HG03378 (cell line): ENCODE measurements at regions not wholly inside any gene's neighbourhood (a gene's known extent, or its start where the extent isn't known, plus 50 kb on each side); places are given as distances from the start of the nearest gene placed in this dataset.

Experiments used
- ATAC-seq: cut with Tn5 transposase; IDR thresholded peaks from one replicate; pipeline ENCODE4 v1.9.1; 2021; ENCODE audit warnings: mild to moderate bottlenecking, moderate library complexity; ENCODE audit not compliant: unreplicated experiment

DNA sequence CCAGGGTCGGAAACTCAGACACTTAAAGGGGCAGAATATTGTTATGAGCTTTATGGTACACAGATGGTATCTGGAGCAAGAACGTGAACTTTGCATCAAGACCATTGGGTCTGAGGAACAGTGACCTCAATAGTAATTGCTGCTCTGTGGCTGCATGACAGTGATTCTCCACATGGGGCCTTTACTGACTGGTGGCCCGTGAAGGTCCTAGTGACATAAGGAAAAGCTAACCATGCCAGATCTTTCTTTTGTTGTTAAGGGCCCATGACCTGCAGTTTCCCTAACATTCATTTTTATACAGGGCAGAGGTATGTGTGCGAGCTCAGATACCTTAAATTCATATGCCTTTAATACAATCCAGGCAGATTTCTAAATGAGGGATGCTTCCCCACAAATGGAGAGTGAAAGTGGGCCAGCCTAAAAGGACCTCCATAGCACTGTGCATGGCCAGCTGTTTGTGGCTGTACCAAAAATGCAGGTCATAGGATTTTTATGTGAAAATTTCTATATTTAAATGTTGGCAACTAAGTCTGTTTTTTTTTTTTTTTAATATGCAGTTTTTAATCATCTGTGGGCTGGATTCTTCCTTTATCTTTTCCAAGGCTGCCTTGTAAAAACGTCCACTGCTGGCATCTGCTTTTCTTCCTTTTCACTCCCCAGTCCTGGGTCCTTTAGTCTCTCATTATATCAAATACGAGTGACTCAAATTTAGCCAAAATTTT is 188.0 kb upstream of the IL12A start:
- no peak for ATAC-seq

DNA sequence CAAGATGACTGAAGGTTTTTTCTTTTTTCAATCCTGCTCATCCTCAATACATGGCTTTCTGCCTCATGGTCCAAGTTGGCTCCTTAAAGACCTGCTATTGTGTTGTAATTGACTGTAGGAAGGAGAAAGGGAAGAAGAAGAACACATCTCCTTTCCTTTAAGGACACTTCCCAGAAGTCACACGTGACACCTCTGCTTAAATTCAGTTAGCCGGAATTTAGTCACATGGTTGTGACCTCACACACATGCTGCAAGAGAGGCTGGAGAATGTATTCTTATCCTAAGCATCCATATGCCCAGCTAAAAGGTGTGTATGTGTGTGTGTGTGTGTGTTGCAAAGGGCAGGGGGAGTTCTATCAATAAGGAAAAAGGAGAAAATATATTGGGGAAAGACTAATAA is 185.8 kb upstream of the IL12A start:
- no peak for ATAC-seq

DNA sequence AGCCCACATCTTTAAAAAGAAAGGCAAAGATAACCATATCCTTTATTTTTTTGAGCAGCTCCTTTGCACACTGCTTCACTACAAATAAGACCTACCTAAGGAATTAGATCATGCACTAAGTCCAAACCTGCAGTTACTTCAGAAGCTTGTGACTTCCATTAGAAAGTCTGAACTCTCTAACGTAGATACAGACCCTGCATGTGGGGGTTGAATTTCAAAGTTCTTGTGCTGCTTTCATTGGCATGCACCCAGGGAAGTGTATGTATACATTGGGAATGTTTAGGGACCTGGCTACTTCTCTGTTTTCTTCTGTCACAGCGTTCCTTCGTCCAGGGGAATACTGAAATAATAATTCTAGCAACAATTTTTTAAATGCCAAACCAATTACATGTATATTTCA is 185.2 kb upstream of the IL12A start:
- no peak for ATAC-seq

DNA sequence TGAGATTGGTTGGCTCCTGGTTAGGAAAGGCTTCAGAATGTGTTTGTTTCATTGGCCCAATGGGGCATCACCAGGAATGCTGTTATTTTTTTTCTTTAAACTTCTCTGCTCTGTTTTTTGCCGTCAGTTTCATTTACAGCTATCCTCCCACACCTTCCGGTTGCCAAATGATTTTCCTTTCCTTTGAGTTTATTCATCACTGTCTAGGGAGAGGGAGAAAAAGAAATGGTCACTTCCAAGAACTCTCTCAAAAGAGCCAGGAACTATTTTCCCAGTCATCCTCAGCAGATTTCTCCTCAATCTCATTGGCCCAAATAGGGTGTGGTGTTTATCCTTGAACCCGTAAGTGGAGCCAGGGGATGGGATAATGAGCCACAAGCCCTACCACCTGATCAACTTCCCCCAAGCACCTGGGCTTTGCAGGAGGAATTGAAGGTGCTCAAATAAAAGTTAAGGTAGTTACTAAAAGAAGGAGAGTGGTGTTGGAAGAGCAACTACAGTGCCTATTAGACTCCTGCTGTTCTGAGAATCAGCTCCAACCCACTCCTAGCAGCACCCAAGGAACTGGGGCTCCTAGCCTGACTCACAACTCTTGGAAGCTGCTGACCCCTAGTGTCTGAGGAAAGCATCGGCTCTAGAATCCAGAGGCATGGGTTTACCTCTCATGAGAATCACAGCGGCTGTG is 183.8 kb upstream of the IL12A start:
- ATAC-seq = peak; percentile 97

DNA sequence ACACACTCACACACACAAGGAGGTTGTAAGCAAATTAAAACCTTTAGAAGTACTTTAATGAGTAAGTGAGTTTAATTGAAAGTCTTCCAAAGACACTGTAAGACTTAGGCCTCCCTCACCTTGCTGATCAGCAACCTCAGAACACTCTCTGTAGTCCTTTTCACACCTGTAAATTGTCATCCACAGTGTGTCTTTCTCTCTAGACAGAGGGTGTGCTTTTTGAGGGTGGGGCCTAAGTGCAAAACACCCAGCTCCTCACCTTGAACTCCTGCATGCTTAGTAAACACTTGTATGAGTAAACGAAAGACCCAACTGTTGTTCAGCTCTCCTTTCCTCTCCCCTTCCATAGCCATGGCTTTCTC is 183.2 kb upstream of the IL12A start:
- ATAC-seq = no peak

DNA sequence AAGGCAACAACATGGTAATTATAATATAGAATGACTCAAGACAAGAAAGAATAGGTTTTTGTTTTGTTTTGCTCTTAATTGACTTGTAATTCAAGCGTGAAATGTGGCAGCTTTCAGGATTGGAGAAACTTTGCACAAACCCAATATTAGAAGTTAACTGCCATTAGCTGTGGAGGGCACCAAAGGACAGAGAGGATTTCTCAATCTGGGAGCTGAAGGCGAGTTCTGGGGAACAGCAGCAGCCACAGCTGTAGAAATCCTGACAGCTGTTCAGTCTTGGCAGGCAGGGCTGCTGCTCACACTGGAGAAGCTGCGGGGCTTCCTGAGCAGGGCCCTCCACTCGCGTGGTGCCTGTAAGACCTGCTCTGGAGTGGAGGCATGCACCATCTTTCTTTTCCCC is 182.2 kb upstream of the IL12A start:
- ATAC-seq = no peak

DNA sequence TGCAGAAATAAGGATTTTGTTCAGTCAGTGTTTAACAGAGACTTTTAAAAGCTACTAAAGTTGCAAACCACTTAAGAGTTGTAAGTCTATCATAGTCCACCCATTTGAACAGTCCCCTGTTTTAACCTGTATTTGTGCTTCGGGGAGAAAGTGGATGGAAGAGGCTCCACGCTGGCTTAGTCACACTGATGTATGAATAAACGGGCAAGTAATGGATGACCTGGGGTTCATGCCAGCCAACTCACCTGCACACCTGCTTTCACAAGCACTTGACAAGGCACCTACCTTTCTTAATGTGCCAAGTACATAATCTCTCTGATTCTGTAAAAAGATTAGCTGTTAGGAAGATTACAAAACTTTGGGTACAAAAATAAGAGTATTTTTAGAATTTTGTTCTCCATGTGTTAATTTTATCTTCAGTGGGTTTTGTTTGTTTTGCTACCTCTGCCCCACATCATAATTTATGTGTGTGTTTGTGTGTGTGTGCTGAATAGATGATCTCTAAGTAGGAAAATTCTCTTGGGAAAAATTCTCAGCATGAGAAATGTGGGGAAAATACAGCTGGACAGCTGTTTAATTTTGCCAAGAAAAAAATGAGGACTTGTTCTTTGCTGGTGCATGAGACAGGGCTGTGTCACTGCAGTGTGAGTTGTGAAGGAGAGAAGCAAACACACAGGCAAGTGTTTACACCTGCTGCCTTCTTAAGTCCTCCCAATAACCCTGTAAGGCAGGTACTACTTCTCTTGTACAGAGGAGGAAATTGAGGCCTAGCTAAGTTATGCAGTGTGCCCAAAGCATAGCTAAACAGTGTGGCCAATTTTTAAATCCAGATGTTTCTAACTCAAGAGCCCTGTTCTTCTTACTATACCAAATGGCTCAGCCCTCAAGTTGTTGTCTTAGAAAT is 181.2 kb upstream of the IL12A start:
- ATAC-seq = no peak

DNA sequence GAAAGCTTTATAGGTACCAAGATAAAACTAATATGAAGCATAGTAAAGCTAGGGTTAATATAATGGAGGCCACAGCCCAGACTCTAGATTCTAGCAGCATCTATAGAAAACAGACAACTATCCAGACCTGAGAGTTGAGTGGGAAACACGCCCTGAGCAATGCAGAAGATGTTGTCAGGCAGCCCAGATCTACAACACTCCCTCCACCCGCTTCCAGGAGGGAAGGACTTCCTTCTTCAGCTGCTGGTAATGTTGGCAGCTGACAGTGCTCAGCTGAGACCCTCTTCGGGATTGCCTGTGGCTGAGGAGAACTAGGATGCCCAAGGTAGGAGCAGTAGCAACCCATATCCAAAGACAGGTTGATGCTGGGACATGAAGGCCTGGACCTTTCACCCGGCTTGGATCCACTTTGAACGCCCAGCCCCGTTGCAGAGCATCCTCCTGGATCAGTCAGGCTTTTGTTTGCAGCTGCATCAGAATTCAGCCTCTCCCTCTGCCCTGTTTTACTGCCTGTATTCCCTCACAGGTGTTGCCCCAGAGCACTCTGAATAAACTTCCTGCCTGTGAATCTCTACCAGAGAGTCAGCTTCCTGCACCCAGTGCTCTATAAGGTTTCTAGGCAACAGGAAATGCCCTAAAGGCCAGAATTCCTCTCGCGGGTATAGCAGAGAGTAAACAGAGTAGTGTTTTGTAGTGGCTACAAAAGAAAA is 174.7 kb upstream of the IL12A start:
- no peak for ATAC-seq

DNA sequence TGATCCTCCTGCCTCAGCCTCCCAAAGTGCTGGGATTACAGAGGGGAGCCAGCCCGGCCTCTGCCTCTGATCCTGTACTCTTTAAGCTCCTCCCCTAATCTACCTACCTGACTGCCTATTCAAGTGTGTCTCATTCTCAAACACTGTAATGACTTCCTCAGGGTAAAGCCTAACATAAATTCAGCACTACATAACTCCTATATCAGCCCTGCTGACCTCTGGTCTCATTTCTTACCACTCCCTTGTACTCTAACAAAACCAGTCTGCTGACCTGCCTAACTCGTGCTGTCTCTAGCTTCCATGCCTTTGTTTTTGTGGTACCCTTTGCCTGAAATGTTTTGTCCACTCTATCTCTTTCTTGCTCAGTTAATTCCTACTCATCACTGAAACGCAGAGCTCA is 172.1 kb upstream of the IL12A start:
- ATAC-seq = no peak

DNA sequence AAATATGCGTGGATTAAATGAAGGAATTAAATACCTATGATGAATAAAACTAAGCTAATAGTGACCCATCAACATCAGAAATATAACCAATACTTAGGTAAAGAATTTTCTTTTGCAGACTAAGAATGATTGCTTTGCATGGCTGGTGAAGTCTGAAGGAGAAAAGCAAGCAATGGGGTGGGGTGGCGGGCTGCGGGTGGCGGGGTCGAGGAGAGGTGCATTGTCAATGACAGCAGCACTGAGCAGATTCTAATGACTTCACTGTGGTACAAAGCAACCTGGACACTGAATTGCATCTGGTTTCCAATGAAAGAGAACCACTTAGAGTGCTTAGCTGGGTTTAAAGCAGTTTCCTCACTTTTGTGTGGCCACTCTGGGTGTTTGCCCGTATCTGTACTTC is 171.5 kb upstream of the IL12A start:
- ATAC-seq = no peak

DNA sequence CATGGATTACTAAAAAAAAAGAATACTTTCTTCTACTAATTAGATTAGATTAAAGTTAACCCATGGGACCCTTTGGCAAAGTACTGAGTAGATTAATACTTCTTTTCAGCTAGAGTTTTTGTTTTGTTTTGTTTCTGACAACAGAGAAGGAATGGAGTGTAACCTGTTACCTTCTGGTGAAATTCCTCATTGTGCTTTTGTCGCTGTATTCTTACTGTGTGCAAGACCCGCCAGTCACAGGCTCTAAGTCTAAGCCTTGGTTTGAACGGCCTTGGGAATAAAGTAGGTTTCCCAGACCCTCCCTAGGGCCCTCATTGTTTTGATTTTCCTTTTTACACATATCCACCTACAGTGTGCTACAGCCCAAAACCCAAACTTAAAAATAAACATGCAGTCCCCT is 171.1 kb upstream of the IL12A start:
- ATAC-seq = no peak

DNA sequence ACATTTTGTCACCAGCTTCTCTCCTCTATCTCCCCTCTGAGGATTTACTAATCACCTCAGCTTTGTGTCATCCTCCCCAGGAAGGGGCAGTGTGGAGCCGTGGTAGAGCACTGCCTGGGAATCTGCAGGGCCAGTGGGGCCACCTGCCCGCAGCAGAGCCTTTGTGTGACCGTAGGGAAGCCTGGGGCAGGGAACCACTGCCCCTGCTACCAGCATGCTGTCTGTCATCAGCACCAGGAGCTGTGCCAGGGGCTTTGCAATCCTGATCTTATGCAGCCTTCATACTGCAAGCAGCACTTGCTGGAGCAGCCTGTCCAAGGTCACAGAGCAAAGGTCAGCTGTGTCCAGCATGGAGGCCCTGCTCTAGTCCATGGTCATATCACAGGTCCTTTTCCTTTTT is 170.2 kb upstream of the IL12A start:
- no peak for ATAC-seq

DNA sequence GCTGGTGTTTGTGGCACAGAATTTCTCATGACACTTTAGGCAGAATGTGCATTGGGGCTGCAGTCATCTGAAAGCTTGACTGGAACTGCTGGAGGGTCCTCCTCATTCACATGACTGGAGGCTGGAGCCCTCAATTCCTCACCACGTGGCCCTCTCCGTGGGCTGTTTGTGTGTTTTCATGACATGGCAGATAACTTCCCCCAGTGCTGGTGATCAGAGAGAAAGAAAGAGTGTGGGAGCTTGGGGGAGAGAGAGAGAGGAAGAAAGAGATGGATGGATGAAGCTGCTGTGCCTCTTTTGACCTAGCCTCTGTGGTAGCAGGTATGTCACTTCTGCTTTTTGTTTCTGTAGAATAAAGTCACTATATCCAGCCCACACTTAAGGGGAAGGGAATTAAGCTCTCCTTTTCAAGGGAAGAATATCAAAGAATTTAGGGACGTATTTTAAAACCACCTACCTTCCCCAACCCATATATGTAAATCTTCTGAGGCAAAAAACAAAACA is 169.6 kb upstream of the IL12A start:
- no peak for ATAC-seq

DNA sequence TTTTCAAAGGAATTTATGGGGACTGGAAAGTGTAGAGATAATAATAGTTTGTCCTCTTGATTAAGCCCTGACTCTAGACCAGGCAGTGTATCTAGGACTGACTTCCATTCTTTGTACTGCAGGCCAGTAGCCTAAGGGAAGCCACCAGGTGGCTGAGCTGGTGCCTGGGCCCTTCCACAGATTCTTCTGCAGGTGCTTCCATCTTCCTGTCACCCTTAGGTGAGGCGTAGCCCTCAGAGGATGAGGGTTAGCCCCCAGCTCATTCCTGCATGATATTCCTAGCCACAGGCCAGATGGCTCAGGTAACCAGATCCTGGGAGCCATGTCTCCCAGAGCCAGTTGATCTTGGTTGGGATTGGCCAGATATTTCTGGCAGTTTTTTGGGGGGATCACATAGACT is 169.0 kb upstream of the IL12A start:
- ATAC-seq = no peak

DNA sequence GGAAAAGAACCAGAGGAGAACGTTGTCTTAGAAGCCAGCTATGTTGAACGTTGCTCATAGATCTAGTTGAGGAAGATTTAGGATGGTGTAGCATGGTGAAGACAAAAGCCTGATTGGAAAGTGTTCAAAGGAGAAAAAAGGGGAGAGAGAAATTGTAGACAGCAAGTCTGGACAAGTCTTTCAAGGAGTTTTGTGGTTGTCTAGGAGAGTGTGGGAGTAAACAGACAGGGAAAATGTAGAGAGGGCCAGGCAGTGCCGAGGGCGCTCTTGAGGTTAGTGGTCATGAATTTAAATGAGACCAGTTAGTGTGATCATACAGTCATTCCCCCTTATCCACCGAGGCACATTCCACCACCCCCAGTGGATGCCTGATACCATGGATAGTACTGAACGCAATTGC is 167.5 kb upstream of the IL12A start:
- no peak for ATAC-seq

DNA sequence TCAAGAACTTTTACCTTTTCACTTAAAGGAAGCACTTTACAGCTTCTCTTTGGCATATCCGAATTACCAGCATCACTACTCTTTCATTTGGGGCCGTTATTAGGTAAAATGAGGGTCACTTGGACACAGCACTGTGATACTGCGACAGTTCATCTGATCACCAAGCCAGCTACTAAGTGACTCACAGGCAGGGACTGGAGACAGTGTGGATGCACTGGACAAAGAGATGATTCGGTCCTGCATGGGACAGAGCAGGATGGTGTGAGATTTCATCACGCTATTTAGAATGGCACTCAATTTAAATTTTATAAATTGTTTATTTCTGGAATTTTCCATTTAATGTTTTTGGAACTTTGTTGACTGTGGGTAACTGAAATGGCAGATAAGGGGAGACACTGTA is 166.9 kb upstream of the IL12A start:
- ATAC-seq = no peak

DNA sequence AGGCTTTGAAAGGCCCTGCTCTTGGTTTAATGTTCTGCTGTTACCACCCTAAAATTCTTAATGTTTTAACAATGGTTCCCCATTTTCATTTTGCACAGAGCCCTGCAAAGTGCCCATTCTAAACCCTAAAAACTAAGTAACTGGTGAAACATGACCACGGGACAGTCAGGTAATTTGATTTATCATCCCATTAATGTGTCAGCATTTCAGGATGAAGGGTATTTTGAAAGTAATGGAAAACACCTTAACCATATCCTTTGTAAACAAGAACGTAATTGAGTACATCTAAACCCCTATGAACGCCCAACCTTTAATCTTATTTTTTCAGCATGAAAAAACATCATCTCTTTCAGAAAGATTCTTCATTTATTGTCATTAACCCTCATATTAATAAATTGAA is 164.9 kb upstream of the IL12A start:
- ATAC-seq = no peak

DNA sequence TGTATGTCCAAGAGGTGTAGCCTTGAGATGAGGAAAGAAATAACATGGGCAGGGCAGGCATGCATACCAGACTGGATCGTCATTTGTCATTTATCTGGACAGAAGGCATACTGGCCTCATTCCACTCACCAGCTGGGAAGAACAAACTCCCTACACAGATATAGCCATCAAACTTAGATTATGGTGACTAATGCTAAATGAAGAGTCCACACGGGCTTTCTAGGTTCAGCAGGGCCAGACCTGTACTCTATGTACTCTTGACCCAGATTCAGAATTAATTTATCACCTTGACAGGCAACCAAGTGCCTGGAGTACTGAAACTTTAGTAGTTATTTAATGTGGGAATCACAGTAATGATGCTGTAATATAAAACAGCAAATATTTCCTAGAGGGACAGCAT is 164.3 kb upstream of the IL12A start:
- ATAC-seq = no peak

DNA sequence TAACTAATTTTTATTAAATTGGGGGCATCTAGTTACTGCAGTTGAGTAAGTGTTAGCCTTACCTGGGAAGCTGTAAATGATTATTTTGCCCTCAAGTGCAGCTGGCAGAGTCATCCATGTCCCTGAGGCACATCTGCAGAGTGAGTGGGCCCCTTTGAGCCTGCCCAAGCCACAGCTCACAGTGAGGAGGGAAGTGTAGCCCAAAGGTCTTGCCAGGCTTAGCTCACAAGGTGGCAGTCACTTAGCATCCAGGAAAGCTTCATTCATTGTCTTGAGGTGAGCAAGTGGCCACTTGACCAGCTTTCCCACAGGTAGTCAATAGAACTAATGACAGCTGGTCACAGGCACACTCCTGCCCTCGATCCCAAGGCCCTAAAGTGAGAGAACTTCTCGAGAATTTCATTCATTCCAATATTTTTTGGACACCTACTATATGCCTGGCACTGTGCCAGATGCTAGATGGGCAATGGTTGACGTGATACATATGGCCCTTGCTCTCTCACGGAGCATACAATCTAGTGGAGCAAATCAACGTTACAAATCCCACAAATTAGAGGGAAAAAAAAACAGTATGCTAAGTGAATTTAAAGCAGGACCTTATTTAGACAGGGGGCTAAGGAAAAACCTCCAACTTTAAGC is 163.3 kb upstream of the IL12A start:
- ATAC-seq = no peak

DNA sequence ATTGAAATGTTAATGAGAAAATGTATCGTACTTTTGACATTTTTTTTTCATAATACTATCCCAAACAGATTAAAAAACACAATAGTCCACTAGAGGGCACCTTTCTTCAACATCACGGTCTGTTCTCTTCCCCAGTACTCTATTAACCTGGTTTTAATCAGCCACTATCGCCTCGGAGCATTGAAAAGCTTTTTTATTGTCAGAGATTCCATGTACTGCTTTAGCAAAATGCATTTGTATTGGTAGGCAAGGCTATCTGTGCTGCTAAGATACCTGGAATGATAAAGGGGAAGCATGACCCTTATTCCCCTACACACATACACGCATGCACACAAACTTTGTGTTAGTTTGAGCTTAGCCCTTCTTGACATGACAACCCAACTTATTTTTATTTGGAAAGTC is 160.1 kb upstream of the IL12A start:
- peak; percentile 41 for ATAC-seq

DNA sequence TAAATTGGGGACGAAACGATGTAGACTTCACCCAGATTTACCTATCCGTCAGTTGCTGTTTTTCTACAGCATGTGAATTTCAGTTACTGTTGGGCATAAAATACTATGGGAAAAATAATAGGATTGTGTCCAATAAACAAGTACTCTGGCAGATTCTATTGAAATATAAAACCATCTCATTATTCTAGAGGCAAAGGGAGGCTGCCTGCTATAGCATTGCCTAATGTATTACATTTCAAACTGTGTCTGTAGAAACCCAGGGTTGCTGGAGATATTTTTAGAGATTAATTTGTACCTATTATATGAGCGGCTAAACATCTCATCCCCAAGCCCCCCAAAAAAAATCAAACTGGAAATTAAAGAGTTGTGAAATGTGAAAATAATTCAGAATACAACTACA is 159.6 kb upstream of the IL12A start:
- no peak for ATAC-seq
